Sigmoid colon (tissue), 3 donors: ENCODE measurements at regions not wholly inside any gene's neighbourhood (a gene's known extent, or its start where the extent isn't known, plus 50 kb on each side); places are given as distances from the start of the nearest gene placed in this dataset.

Source experiments
- POLR2A ChIP-seq, 2 donors: fragments of 450-650 bp; IDR thresholded peaks; one replicate each; pipeline ENCODE4 v1.6.1; 2016; ENCODE audit warnings: antibody characterized with exemption in 2 of 2, mild to moderate bottlenecking in 2 of 2, moderate library complexity in 2 of 2
- TF ChIP-seq, protein P1 (sequence below), 4 experiments: fragments of 450-650 bp in 3 of 4; fragments of 200-600 bp in 1 of 4; IDR thresholded peaks; one replicate each; pipeline ENCODE4 v1.5.1; 2016 to 2019; ENCODE audit warnings: antibody characterized with exemption in 4 of 4, mild to moderate bottlenecking in 3 of 4, moderate library complexity in 2 of 4

DNA sequence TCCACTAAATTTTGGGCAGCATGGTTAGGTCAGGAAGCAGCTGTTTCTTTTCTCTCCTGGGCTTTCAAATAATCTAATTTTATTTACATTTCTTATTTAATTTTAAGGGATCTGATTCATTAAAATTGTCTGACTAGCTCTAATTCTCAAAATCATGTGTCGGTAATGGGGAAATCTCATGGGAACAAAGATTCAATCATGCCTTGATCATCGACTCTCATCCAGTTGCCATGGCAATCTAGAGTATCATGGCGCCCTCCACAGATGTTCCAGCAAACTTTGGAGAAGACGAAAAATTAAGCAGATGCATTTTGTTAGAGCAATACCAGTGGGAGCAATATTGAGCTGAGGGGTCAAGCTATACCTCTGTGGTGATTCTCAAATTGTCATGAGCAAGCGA is 358.0 kb upstream of the CDH4 start:
- TF ChIP-seq, protein P1, sequence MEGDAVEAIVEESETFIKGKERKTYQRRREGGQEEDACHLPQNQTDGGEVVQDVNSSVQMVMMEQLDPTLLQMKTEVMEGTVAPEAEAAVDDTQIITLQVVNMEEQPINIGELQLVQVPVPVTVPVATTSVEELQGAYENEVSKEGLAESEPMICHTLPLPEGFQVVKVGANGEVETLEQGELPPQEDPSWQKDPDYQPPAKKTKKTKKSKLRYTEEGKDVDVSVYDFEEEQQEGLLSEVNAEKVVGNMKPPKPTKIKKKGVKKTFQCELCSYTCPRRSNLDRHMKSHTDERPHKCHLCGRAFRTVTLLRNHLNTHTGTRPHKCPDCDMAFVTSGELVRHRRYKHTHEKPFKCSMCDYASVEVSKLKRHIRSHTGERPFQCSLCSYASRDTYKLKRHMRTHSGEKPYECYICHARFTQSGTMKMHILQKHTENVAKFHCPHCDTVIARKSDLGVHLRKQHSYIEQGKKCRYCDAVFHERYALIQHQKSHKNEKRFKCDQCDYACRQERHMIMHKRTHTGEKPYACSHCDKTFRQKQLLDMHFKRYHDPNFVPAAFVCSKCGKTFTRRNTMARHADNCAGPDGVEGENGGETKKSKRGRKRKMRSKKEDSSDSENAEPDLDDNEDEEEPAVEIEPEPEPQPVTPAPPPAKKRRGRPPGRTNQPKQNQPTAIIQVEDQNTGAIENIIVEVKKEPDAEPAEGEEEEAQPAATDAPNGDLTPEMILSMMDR (IDR thresholded peaks at IDR 0.05), result no peak
- TF ChIP-seq POLR2A (IDR thresholded peaks at IDR 0.05), result no peak
